IPS-15b (cell line): ENCODE measurements at regions not wholly inside any gene's neighbourhood (a gene's known extent, or its start where the extent isn't known, plus 50 kb on each side); places are given as distances from the start of the nearest gene placed in this dataset.

Experiments
- H3K27me3 ChIP-seq: one replicate; pipeline ENCODE4 v1.6.1; 2013; ENCODE audit warnings: low read length; ENCODE audit not compliant: control insufficient read depth, insufficient read depth
- H3K36me3 ChIP-seq: one replicate; pipeline ENCODE4 v1.6.1; 2013; ENCODE audit warnings: low read length; ENCODE audit not compliant: control insufficient read depth, insufficient read depth
- H3K4me1 ChIP-seq: one replicate; pipeline ENCODE4 v1.6.1; 2013; ENCODE audit warnings: mild to moderate bottlenecking, low read length; ENCODE audit not compliant: control insufficient read depth, insufficient read depth
- H3K4me3 ChIP-seq: one replicate; pipeline ENCODE4 v1.5.1; 2013; ENCODE audit warnings: low read depth, low read length
- H3K9ac ChIP-seq: one replicate; pipeline ENCODE4 v1.6.1; 2013; ENCODE audit warnings: low read depth, mild to moderate bottlenecking, low read length
- H3K9me3 ChIP-seq: one replicate; pipeline ENCODE4 v1.6.1; 2013; ENCODE audit warnings: mild to moderate bottlenecking, low read length; ENCODE audit not compliant: control insufficient read depth, insufficient read depth

DNA sequence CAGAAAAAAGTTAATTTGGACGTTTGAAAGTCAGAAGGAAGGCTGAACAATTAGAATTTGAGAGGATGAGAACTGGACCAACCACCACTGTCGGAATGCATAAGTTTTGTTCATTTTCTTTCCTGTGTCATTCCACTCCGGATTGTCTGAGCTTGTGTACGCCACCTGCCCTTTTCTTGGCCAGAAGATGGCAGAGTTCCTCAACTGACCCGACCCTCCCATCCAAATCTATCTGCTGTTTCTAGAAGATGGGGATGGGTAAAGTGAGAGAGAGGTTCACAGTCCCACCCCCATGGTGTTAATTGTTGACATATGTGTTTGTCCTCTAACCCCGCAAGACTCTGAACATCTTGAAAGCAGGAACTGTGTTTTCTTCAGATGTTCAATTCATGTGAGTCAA lies 388.0 kb downstream of the VRK1 start:
- no peaks in the 10 kb centered on the region for H3K4me1 ChIP-seq
- no peaks in the 10 kb centered on the region for H3K36me3 ChIP-seq
- no peak overlapping the region for H3K4me3 ChIP-seq
- H3K9ac ChIP-seq: no peak overlapping the region
- H3K9me3 ChIP-seq: no peaks in the 10 kb centered on the region
- no peaks in the 10 kb centered on the region for H3K27me3 ChIP-seq

DNA sequence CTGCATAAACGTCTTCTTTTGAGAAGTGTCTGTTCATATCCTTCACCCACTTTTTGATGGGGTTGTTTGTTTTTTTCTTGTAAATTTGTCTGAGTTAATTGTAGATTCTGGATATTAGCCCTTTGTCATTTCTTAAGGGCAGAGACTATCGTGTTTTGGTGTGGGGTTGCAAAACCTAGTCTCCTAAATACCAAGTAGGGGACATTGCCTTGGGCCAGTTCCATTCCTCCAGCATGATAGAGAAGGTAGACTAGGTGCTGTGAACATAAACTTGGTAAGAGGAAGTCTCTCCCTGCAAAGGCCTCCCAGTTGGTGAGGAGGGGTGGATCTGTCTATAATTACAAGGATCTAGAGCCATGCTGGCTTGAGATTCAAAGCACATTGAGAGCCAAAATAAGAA lies 390.7 kb downstream of the VRK1 start:
- Histone ChIP-seq H3K36me3 (no peaks in the 10 kb centered on the region), H3K4me3 (no peak overlapping the region), H3K9me3 (no peaks in the 10 kb centered on the region), H3K9ac (no peak overlapping the region), H3K27me3 (no peaks in the 10 kb centered on the region), H3K4me1 (no peaks in the 10 kb centered on the region)

DNA sequence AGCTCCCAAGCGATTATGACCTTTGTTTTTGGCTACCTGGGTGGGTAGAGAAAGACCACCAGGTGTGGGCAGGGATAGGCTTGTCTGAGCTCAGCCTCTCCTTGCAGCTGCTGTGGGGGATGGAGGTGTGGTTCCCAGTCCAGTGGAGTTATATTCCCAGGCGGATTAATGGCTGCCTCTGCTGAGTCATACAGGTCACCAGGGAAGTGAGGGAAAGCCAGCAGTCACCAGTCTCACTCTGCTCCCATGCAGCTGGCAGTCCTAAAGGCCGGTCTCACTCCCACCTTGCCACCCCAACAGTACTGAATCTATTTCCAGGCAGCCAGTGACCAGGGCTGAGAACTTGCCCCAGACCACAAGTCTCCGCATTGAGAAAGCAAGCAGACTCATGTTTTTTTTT lies 399.2 kb downstream of the VRK1 start:
- H3K4me3 ChIP-seq: no peak overlapping the region
- no peaks in the 10 kb centered on the region for H3K9me3 ChIP-seq
- H3K27me3 ChIP-seq: no peaks in the 10 kb centered on the region
- no peaks in the 10 kb centered on the region for H3K4me1 ChIP-seq
- no peak overlapping the region for H3K9ac ChIP-seq
- no peaks in the 10 kb centered on the region for H3K36me3 ChIP-seq

DNA sequence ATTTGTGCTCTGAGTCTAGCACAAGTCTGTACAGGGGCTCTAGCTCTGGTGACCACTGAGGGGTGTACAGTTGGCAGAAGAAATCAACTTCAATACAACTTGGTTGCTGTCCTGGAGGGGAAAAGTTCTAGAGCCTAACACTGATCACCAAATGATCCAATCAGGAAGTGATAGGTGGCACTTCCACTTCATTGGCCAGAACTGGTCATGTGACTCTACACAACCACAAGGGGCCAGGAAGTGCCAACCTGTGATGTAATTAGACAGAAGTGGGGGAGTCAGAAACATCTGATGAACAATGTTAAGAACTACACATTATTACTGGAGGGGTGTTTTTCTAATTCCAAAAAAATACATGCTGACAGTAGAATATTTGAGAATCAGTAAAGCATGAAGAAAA lies 401.6 kb downstream of the VRK1 start:
- Histone ChIP-seq H3K4me3 (no peak overlapping the region), H3K36me3 (no peaks in the 10 kb centered on the region), H3K4me1 (no peaks in the 10 kb centered on the region), H3K9me3 (no peaks in the 10 kb centered on the region), H3K9ac (no peak overlapping the region), H3K27me3 (no peaks in the 10 kb centered on the region)

DNA sequence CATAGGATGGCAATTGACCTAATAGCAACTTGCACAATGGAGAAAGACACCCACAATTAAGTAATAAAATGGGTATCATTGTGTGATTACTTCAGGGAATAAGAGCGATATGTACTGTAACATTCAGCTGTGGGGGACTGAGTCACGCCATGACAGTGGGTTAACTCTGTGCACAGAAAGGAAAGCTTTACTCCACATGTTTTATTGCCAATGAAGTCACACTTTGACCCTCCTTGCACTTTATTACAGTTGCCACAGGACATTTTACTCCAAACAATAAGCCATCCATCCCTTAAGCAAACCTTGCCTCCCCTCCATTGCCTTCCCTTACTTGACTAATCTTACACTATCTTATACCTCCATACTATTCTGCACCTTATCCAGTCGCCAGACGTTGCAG lies 403.1 kb downstream of the VRK1 start:
- H3K9me3 ChIP-seq: no peaks in the 10 kb centered on the region
- H3K27me3 ChIP-seq: no peaks in the 10 kb centered on the region
- no peaks in the 10 kb centered on the region for H3K4me1 ChIP-seq
- H3K36me3 ChIP-seq: no peaks in the 10 kb centered on the region
- H3K4me3 ChIP-seq: no peak overlapping the region
- no peak overlapping the region for H3K9ac ChIP-seq

DNA sequence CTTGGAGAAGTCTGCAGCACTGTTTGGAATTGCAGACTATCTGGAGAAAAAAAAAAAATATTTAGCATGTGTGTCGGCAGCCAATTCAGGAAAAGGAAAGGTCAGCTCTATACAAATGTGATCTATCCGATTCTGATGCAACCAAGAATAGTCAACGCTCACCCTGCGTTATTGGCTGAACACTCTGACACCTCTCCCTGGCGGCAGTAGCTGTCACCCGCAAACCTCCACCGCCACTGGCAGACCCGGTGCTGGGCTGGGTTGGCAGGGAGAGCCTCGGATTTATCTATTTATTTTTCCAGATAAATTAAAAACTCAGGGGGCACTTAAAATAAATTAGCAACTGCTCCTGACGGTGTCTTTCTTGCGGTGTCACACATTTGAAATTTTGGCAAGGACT lies 409.7 kb downstream of the VRK1 start:
- H3K4me3 ChIP-seq: no peak overlapping the region
- no peaks in the 10 kb centered on the region for H3K4me1 ChIP-seq
- no peaks in the 10 kb centered on the region for H3K36me3 ChIP-seq
- no peaks in the 10 kb centered on the region for H3K9me3 ChIP-seq
- H3K27me3 ChIP-seq: no peaks in the 10 kb centered on the region
- H3K9ac ChIP-seq: no peak overlapping the region

DNA sequence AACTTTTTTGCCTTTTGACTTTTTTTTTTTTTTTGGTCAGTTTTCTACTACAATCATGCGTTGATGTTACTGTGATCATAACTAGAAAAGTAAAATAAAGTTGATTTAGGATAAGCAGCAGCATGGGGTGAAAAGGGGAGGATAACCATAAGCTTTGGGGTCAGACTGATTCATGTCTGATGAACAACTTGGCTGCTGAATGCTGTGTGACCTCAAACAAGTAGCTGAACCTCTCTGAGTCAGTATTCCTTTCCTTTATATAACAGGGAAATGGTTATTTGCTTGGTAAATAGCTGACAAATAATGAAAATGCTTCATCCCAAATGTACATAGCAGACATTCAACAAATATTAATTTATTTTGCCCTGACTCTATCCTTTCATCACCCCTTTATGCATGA lies 413.0 kb downstream of the VRK1 start:
- H3K9me3 ChIP-seq: no peaks in the 10 kb centered on the region

DNA sequence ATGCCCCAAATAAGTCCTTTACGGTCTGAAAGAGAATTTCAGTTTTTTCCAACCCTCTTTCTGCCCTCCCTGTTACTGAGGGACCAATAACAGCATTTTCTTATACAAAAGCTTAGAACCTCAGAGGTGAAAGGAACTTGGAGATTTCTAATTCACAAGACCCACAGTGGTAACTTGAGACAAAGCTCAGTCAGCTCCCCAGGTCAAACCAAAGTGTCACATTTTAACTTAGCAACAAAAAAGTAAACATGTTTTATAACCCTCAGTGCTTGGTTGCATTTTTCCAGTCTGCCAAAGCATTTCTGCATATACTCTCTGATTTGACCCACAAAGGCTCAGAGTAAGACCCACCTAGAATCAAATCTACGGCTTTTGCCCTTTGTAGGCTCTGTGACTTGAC lies 415.2 kb downstream of the VRK1 start:
- H3K4me1 ChIP-seq: no peaks in the 10 kb centered on the region
- H3K36me3 ChIP-seq: no peaks in the 10 kb centered on the region
- no peak overlapping the region for H3K4me3 ChIP-seq
- no peaks in the 10 kb centered on the region for H3K9me3 ChIP-seq
- no peaks in the 10 kb centered on the region for H3K27me3 ChIP-seq
- no peak overlapping the region for H3K9ac ChIP-seq

More for the DNA sequence above, 413.0 kb downstream of the VRK1 start:
- Histone ChIP-seq H3K36me3 (no peaks in the 10 kb centered on the region), H3K4me3 (no peak overlapping the region), H3K9ac (no peak overlapping the region), H3K4me1 (no peaks in the 10 kb centered on the region), H3K27me3 (no peaks in the 10 kb centered on the region)

DNA sequence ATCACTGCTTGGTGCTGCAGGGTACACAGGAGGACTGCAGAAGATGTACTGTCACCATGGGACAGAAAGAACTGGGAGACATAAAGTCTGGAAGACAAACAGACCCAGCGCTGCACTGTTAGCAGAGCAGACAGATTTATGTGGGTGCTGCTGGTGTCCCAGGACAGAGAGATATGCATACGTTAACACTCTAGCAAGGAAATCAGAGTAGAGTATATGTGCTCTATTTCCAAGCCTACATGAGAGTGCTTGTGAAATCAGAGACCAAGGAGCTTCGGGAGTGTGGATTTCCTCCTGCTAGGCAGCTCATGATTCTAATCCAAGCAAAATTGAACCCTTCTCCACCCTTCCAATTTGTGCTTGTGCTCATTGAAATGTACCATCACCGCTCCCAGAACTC lies 416.5 kb downstream of the VRK1 start:
- no peaks in the 10 kb centered on the region for H3K9me3 ChIP-seq
- H3K9ac ChIP-seq: no peak overlapping the region
- H3K4me1 ChIP-seq: no peaks in the 10 kb centered on the region
- no peaks in the 10 kb centered on the region for H3K36me3 ChIP-seq
- H3K4me3 ChIP-seq: no peak overlapping the region
- H3K27me3 ChIP-seq: no peaks in the 10 kb centered on the region

DNA sequence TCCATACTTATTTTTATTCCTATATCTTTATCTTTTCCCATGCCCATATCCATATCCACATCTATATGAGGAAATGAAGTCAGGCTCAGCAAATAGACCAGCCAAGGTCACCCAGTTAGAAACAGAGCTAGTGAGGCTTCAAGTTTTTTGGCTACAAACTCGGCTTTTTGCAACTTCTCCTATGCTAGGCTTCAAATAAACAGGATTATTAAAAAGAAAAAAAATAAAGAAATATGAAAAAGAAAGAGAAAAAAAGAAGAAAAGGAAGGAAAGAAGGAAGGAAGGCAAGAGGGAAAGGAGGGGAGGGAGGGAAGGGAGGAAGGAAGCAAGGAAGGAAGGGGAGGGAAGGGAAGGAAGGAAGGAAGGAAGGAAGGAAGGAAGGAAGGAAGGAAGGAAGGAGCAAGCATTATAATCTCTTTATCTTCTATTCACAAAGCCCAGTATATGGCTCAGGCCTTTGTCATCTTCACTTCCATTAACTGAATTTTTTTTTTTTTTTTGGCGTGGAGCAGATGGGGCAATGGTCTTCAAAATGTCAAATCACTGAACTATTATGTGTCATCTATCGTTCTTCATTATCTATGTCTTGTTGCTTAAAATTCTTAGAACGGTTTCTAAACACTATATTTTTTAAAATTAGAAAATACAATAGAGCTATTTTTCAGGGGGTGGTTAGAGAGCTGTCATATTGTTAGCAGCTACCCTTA lies 418.2 kb downstream of the VRK1 start:
- Histone ChIP-seq H3K4me3 (no peak overlapping the region), H3K27me3 (peaks cover 11% of the 10 kb centered on the region), H3K36me3 (no peaks in the 10 kb centered on the region), H3K9me3 (no peaks in the 10 kb centered on the region), H3K4me1 (no peaks in the 10 kb centered on the region), H3K9ac (no peak overlapping the region)

DNA sequence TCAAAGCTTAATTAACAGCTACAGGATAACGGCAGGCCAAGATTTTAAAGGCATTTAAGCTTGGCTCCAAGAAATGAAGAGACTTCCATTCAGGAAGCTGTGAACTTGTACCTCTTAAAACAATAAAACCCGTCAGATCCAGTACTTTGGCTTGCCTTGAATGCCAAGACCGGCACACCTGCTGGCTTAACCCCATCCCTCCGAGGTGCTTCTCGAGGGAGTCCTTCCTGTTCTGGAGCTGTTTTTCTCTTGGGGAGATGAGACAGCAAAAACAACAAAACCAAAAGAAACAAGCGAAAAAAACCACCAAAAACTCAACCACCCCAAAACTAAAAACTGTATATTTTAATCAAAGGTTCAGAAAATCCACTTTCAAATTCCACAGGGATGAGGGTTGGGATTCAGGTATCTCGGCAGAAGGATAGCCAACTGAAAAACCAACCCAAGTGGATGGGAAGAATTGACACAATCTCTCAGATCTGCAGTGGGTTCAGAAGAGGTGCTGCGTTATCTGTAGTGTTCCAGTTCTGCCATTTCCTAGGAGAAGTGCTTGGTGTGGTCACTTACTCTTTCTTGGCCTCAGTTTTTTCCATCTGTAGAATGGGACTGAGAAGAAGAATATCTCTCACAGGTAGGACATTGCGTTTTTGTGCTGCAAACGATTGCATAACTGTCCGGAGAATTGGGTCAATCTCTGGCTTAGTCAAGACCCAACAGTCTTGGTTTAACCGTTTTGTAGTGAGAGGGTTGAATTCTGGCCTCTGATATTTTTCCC lies 420.1 kb downstream of the VRK1 start:
- no peaks in the 10 kb centered on the region for H3K4me1 ChIP-seq
- H3K9me3 ChIP-seq: no peaks in the 10 kb centered on the region
- peaks cover 14% of the 10 kb centered on the region for H3K27me3 ChIP-seq
- no peak overlapping the region for H3K4me3 ChIP-seq
- H3K9ac ChIP-seq: no peak overlapping the region
- no peaks in the 10 kb centered on the region for H3K36me3 ChIP-seq

DNA sequence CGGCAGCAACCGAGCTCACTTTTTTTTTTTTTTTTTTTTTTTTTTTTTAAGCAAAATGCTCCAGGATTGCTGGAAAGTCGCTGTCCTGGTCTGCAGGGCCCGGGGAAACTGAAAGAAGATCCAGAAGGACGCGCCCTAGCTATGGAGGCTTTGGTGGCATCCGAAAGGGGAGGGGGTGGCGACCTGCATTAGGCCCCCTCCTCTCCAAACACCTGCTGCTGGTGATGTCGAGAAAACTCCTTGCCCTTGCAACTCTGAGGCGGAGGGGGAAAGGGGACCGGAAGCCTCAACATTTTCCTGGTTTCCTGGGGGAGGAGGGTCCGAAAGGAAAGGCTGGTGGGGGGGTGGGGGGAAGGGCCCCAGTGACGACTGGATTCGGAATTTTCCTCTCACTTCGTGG lies 421.1 kb downstream of the VRK1 start:
- H3K36me3 ChIP-seq: no peaks in the 10 kb centered on the region
- H3K27me3 ChIP-seq: peaks cover 16% of the 10 kb centered on the region
- H3K9me3 ChIP-seq: no peaks in the 10 kb centered on the region
- H3K9ac ChIP-seq: no peak overlapping the region
- H3K4me3 ChIP-seq: peak overlapping the region; percentile 74
- H3K4me1 ChIP-seq: no peaks in the 10 kb centered on the region
